GM12873 (cell line): ENCODE measurements at regions not wholly inside any gene's neighbourhood (a gene's known extent, or its start where the extent isn't known, plus 50 kb on each side); places are given as distances from the start of the nearest gene placed in this dataset.

Experiments
- TF ChIP-seq, protein P1 (sequence below): IDR thresholded peaks from 2 replicates; pipeline ENCODE4 v1.5.1; 2012; ENCODE audit warnings: low read depth, mild to moderate bottlenecking, moderate library complexity, low read length, control low read depth; ENCODE audit not compliant: insufficient read depth; ENCODE audit errors: missing control alignments

DNA sequence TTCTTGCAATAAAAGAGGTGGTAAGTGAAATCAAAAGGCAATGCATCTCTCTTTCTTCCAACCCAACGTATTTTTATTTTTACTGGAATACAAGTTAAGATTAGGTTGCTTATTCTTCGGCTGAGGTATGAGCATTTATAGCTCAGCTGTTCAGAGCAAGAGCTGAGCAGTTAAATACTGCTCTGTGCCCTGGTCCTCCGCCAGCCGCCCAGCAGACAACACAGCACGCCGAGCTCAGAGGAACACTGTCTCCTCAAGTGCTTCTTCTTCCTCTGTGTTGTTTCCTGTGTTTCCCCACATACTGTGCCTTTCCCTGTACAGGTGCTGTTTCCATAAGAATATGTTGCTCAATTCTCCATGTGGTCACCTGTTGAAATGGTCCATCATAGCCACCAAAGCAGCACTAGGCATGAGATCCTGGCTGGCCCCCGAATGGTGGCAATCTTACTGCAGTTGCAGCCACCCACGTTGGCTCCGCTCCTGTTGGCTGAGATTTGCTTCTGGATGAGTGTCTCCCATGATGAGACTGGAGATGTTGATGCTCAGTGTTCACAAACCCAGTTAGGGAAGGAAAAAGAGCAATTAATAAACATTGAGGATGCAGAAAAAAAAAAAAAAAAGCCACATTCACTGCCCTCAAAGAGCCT, 515.3 kb downstream of the GRIN2A start:
- TF ChIP-seq, protein P1, sequence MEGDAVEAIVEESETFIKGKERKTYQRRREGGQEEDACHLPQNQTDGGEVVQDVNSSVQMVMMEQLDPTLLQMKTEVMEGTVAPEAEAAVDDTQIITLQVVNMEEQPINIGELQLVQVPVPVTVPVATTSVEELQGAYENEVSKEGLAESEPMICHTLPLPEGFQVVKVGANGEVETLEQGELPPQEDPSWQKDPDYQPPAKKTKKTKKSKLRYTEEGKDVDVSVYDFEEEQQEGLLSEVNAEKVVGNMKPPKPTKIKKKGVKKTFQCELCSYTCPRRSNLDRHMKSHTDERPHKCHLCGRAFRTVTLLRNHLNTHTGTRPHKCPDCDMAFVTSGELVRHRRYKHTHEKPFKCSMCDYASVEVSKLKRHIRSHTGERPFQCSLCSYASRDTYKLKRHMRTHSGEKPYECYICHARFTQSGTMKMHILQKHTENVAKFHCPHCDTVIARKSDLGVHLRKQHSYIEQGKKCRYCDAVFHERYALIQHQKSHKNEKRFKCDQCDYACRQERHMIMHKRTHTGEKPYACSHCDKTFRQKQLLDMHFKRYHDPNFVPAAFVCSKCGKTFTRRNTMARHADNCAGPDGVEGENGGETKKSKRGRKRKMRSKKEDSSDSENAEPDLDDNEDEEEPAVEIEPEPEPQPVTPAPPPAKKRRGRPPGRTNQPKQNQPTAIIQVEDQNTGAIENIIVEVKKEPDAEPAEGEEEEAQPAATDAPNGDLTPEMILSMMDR: no peak

DNA sequence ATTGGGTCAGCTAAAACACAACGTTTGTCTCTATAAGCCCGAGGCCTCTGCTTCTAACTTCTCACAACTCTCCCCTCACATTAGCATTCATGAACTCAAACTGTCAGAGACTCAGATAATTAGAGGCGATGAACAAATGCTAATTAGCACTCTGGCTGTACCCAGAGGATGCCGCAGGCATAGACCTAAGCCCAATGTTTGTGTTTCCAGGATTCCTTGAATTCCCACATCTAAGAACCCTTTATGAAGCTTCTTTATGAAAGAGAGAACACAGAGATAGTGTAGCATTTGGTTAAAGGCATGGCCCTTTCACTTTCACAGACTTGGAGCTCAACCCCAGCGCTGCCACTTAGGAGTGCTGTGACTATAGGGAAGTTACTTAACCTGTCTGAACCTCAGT, 512.2 kb downstream of the GRIN2A start:
- TF ChIP-seq, protein P1: no peak

- TF ChIP-seq, protein P1: no peak
Observed at GRCh38 chr16:9677301-9677653, 505.0 kb downstream of the GRIN2A start.

- TF ChIP-seq, protein P1: no peak
Observed at GRCh38 chr16:9679213-9679767, 502.9 kb downstream of the GRIN2A start.

DNA sequence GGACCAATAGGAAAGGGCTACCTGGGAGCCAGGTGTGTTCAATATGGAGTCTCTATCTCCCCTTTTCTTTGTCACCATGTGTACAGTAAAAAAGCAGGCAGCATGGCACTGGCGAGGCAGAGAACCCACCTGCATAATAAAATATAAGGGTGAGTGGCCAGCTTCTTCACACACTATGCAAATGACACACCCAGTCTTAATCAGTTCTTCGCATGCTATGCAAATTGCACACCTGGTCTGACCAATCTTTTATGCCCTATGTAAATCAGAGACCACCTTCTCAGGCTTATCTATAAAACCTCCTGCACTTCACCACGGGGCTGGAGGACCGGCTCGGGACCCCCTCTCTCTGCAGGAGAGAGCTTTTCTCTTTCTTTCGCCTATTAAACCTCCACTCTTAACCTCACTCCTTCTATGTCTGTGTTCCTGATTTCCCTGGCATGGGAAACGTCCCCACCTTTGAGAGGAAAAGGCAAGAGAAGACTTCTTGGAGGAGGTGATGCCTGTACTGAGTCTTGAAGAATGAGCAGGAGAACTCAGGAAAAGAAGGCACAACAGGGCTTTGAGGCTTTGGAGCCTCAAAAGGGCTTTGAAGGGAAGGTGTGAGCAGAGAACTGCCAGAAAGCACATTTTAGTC, 502.1 kb downstream of the GRIN2A start:
- TF ChIP-seq, protein P1: no peak

GRCh38 chr16:9680968-9681367, 501.3 kb downstream of the GRIN2A start:
- TF ChIP-seq, protein P1: no peak

GRCh38 chr16:9681508-9681907, 500.7 kb downstream of the GRIN2A start:
- TF ChIP-seq, protein P1: no peak
